ENCODE measurements at regions not wholly inside any gene's neighbourhood (a gene's known extent, or its start where the extent isn't known, plus 50 kb on each side); places are given as distances from the start of the nearest gene placed in this dataset.

GRCh38 chr19:30857388-30857787 lies 485.2 kb downstream of the ZNF536 start:
- Mint-ChIP-seq H3K27me3 (ENCODE audit: insufficient read depth, low read depth, poor library complexity) (peaks cover 2% of the 10 kb centered on the region), H3K9me3 (no peaks in the 10 kb centered on the region), H3K4me3 (no peak overlapping the region), H3K4me1 (no peaks in the 10 kb centered on the region), H3K27ac (peak overlapping the region; percentile 28; the same call in 1 of the 2 replicates), H3K36me3 (ENCODE audit: low read depth) (no peaks in the 10 kb centered on the region)
- no peak for ATAC-seq
- DNase-seq (ENCODE audit: low spot score): peak; percentile 20
- no peak overlapping the region for H2AFZ ChIP-seq
- H3K4me1 ChIP-seq (ENCODE audit: insufficient read depth): no peaks in the 10 kb centered on the region
- no peaks in the 10 kb centered on the region for H3K36me3 ChIP-seq (ENCODE audit: insufficient read depth)
- no peaks in the 10 kb centered on the region for H3F3A ChIP-seq (replicated peaks; ENCODE audit: low read depth)
- no peaks in the 10 kb centered on the region for H3K79me2 ChIP-seq (replicated peaks; ENCODE audit: insufficient read depth)
- peaks cover 4% of the 10 kb centered on the region; the same call in 1 of the 2 replicates for H3K9me2 ChIP-seq (ENCODE audit: insufficient read depth)
- H3K27ac ChIP-seq (ENCODE audit: low read depth): no peak overlapping the region
- TF ChIP-seq, protein P1, sequence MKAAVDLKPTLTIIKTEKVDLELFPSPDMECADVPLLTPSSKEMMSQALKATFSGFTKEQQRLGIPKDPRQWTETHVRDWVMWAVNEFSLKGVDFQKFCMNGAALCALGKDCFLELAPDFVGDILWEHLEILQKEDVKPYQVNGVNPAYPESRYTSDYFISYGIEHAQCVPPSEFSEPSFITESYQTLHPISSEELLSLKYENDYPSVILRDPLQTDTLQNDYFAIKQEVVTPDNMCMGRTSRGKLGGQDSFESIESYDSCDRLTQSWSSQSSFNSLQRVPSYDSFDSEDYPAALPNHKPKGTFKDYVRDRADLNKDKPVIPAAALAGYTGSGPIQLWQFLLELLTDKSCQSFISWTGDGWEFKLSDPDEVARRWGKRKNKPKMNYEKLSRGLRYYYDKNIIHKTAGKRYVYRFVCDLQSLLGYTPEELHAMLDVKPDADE (IDR thresholded peaks at IDR 0.05): no peak
- TF ChIP-seq JUNB (IDR thresholded peaks at IDR 0.05; ENCODE audit: unreplicated experiment): no peak
- TF ChIP-seq STAT1 (IDR thresholded peaks at IDR 0.05; ENCODE audit: unreplicated experiment): no peak
- TF ChIP-seq EZH2 (IDR thresholded peaks at IDR 0.05; ENCODE audit: low read depth, unreplicated experiment): no peak
- TF ChIP-seq CTCF (conservative IDR thresholded peaks at IDR 0.05; ENCODE audit: low read depth in 2 of 2): no peak
- no peak for TF ChIP-seq ZNF114 (CRISPR knock-in tag; IDR thresholded peaks at IDR 0.05)
- no peak for TF ChIP-seq CREB1 (CRISPR knock-in tag; IDR thresholded peaks at IDR 0.05; ENCODE audit: low read depth)
- TF ChIP-seq REST (IDR thresholded peaks at IDR 0.05; ENCODE audit: unreplicated experiment): no peak
- no peak for TF ChIP-seq POLR2AphosphoS5 (IDR thresholded peaks at IDR 0.05; ENCODE audit: low read depth)
- TF ChIP-seq NANOG (IDR thresholded peaks at IDR 0.05; ENCODE audit: borderline replicate concordance): no peak
- TF ChIP-seq ZNF462 (CRISPR knock-in tag; IDR thresholded peaks at IDR 0.05): no peak
- no peak for TF ChIP-seq EZH2phosphoT487 (IDR thresholded peaks at IDR 0.05; ENCODE audit: unreplicated experiment)
- no peak for TF ChIP-seq ZNF331 (CRISPR knock-in tag; IDR thresholded peaks at IDR 0.05; ENCODE audit: low read depth)
- H3K27me3 ChIP-seq (ENCODE audit: insufficient read depth): no peaks in the 10 kb centered on the region
- H3K4me2 ChIP-seq: no peak overlapping the region
- H4K20me1 ChIP-seq (replicated peaks; ENCODE audit: insufficient read depth): no peaks in the 10 kb centered on the region
- H3K4me3 ChIP-seq: no peak overlapping the region
